RPMI7951 (cell line): ENCODE measurements at regions not wholly inside any gene's neighbourhood (a gene's known extent, or its start where the extent isn't known, plus 50 kb on each side); places are given as distances from the start of the nearest gene placed in this dataset.
"Not testable (repeated sequence)": the region's sequence is repeated elsewhere in the genome, so short reads cannot be mapped to it uniquely, and the experiment has no call there.

Source experiments
- DNase-seq: peaks from one replicate; pipeline ENCODE4 v3.0.0-alpha.2; 2012; ENCODE audit warnings: low read depth

DNA sequence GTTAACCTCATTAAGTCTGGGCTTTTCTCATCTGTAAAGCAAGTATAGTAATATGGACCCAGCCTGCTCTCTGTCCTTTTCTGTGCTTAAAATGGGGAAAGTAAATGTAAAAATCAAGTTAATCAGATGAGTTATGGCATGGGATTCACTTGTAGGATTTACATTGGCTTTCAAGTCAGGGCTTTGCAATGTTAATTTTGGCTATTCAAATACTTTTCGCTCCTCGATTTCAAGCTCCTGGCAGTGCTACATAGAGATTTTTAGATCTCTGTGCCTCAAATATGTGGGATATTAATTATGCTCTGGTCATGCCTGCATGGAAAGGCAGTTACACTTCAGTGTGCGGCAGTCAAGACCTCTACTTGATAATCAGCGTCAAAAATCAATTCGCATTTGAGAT lies 709.8 kb downstream of the LTN1 start:
- no peak for DNase-seq

GRCh38 chr21:28281357-28281756 lies 711.3 kb downstream of the LTN1 start:
- not testable (repeated sequence) for DNase-seq

DNA sequence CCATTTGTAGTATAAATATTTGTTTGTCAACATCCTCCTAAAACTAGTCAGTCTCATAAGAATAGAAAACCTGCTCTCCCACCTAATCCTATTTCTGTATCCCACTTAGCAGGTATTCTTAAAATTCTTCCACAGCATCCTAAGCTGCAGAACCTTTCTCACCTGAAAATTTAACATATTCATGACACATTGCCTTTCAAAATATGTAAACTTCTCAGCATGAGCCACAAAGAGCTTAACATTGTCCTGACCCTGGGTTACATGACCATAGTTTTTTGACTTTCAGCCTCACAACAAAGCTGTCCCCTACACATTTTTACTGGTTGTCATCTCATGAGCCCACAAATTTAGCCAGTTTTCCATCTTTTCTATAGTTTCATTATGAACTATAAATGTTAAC lies 712.1 kb downstream of the LTN1 start:
- no peak for DNase-seq

DNA sequence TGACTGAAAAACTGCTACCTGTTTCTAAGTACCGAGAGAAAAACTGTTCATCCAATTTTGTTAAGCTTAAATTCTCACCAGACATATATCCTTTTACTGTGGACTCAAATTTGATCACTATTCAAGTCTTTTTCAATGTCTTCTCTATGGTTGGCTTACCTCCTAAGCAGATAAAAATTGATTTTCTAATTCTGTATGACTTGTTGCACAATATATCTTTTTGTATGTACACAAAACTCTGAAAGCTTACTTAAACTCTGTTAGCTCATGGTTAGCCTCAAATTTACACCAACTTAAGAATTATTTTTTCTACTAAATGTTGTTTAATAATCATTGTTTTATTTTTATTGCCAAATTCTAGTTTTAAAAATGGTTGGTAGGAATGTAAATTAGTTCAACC lies 715.4 kb downstream of the LTN1 start:
- no peak for DNase-seq

DNA sequence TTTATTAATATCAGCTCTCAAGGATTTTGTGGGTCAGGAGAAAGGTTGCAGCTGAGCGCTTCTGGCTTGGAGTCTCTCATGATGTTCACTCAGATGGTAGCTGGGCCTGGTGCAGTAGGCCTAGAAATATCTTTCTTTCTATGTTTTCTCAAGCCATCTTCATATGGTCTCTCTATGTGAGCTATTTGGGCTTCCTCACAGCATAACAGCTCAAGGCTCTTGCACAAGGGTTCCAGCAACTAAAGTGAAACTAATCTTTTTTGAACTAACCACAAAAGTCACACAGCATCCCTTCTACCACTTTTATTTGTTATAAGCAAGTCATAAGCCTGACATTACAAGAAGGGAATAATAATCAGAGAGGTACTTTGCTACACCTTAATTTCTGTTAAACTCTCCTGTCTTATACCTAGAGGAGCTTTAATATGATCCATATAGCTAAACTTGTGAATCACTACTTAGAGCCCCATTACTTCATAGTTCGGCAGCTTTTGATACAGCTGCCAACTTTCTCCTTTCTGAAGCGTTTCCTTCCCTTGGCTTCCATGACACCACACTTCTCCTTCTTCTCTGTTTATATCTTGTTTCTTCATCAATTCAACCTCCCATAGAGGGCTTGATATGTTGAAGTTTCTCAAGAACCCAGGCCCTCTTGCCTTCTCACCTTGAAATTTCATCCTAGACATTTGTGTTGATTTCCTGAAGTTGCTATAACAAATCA lies 720.2 kb downstream of the LTN1 start:
- DNase-seq = no peak

- no peak for DNase-seq
Observed at GRCh38 chr21:28269173-28269572, 723.5 kb downstream of the LTN1 start.

- no peak for DNase-seq
Observed at GRCh38 chr21:28268685-28269084, 724.0 kb downstream of the LTN1 start.

DNA sequence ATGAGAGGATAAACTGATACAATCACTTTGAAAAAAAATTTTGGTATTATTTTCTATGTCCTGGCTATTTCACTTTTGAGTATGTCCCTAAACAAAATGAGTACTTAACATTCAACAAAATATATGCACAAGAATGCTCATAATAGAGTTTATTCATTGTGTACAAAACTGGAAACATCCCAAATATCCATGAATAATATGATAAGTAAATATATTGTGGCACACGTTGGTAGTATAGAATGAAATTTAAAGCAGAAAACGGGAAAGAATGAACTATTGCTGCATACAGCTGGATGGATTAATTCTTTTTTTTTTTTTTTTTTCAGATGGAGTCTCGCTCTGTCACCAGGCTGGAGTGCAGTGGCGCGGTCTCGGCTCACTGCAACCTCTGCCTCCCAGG lies 725.2 kb downstream of the LTN1 start:
- DNase-seq = no peak

- no peak for DNase-seq
Observed at GRCh38 chr21:28266061-28266460, 726.6 kb downstream of the LTN1 start.

DNA sequence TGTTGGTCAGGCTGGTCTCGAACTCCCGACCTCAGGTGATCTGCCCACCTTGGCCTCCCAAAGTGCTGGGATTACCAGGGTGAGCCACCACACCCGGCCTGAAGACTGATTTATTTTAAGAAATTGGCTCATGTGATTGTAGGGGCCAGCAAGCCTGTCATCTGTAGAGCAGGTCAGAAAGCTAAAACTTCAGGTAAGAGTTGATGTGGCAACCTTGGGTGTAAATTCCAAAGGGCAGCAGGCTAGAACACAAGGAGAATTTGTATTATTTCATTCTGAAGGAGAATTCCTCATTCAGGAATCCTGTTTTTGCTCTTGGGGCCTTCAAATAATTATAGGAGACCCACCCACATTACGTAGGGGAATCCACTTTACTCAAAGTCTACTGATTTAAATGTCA lies 728.7 kb downstream of the LTN1 start:
- no peak for DNase-seq

GRCh38 chr21:28261298-28261697 lies 731.4 kb downstream of the LTN1 start:
- no peak for DNase-seq

GRCh38 chr21:28257276-28257675 lies 735.4 kb downstream of the LTN1 start:
- DNase-seq = no peak

- no peak for DNase-seq
Observed at GRCh38 chr21:28256837-28257236, 735.8 kb downstream of the LTN1 start.

- no peak for DNase-seq
Observed at GRCh38 chr21:28256420-28256831, 736.3 kb downstream of the LTN1 start.

DNA sequence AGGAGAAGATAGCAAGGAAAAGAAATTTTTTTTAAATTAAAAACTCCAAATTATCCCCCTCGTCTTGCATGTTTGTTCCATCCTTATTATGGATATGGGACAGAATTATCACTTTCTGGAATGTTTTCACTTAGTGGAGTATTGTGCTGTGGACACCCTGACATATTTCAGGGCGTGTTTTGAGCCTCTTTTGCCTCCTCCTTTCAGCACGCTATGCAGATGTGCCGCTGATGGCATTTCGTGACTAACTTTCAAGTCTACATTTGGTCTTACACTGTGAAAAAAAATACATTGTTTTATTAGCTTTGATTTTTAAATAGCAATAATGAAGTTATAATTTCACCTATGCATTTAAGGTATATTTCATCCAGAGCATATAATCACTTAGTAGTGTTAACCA lies 738.7 kb downstream of the LTN1 start:
- no peak for DNase-seq

DNA sequence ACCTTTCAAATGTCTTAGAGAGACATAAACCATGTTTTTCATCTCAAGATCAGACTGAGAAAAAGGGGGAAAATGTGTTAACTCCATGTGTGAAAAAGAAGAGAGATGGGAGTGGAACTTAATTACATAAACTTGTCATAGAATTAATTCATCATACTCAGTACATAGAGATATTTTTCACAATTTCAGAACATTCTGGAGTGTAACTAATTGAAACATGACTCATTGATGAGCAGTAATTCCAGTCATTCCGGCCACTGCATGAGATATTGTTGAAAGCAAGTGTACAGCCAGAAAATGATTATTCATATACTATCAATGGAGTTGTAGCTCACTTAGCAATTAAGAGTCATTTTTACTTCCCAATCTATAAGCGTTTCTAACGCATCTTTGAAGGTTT lies 739.3 kb downstream of the LTN1 start:
- DNase-seq = peak; percentile 45

DNA sequence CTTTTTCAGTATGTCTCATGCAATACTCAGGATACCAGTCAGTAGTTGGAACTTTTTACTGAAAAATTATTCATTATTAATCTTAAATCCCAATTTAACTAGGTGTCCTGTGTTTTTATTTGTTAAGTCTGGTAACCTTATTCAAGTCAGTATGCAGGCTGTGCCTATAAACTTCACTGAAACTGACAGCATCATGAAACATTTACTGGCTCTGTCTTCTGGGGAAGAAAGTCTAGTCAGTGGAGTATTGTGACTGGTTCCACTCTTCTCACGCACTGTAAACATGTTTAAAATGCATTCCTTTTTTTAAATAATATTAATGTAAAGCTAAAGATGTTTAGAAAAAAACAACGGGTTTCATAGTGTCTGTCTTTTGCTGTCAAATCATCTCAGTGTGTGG lies 739.7 kb downstream of the LTN1 start:
- DNase-seq = peak; percentile 13

DNA sequence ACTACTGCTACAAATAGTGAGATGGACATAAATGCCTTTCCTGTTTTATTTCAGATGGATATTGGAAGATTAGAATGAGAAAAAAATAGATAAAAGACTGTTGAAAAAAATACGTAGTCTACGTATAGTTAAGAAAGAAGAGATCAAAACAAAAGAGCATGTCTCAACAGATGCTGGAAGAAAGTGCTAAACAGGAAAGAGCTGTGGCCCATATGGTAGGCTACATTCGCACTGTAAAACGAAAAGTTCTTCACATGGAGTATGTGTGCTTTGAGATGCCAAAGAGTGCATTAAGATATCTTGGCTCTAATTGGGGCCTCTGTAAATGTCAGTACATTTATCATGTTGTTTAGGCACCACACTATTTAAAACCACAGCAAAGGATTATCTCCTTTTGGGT lies 741.7 kb downstream of the LTN1 start:
- no peak for DNase-seq

GRCh38 chr21:28247454-28248020 lies 745.1 kb downstream of the LTN1 start:
- no peak for DNase-seq

GRCh38 chr21:28240586-28240985 lies 752.1 kb downstream of the LTN1 start:
- no peak for DNase-seq

DNA sequence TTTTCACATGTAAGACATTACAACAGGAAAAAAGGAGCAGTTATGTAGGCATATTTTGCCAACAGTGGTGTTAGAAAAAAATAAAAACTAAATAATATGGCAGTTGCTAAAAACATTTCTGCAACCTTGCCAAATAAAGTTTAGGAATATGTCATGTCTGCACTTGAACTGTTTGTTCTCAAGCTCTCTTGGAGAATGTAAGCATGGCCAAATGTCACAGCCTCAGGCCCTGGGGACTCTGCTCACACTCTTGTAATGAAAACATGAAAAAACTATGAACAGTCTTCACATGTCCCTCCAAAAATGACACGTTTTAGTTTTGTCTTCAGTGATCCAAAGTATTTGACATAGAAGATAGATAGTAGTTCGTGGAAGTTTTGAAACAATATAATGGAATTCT lies 753.3 kb downstream of the LTN1 start:
- no peak for DNase-seq

DNA sequence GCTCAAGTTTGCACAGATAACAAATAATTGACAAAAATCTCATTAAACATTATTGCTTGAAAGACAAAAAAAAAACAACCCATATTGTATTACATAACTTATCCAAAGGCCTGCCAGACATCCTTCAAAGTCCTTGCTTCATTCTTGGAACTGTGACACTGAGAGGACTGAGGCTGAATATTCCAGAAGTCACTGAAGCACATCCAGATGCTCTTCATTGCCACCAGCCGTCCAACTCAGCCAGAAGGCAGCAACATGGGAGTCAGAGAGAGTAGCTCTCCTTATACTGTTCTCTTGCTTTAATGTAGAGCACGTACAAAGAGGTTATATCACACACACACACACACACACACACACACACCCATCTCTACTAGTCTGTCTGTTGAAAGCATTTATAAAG lies 755.0 kb downstream of the LTN1 start:
- no peak for DNase-seq

GRCh38 chr21:28235169-28235895 lies 757.3 kb downstream of the LTN1 start:
- no peak for DNase-seq
